ENCODE measurements at regions not wholly inside any gene's neighbourhood (a gene's known extent, or its start where the extent isn't known, plus 50 kb on each side); places are given as distances from the start of the nearest gene placed in this dataset.

- ATAC-seq (no peak), DNase-seq (ENCODE audit: extremely low read depth in 1 of 4, low spot score in 3 of 4) (no peak), FAIRE-seq (no peak)
- in situ Hi-C loops (cut with MboI) (no loop called here), intact Hi-C loops (cut with micrococcal nuclease) (no loop called here)
- Histone ChIP-seq H3K9me3 (replicated peaks; ENCODE audit: control insufficient read depth, insufficient read depth, low read depth, low read length) (no peaks in the 10 kb centered on the region), H3K4me1 (replicated peaks in 1 of 2; ENCODE audit: control insufficient read depth in 2 of 2, insufficient read depth in 2 of 2, low read length in 2 of 2) (no peaks in the 10 kb centered on the region), H3K4me2 (ENCODE audit: insufficient read depth, low read length) (no peak overlapping the region), H3K27ac (ENCODE audit: extremely low read depth, low read depth, low read length) (no peak overlapping the region), H4K20me1 (replicated peaks; ENCODE audit: control insufficient read depth, insufficient read depth, low read length) (no peaks in the 10 kb centered on the region), H3K9me1 (ENCODE audit: control insufficient read depth, insufficient read depth, low read length) (no peaks in the 10 kb centered on the region), H3K4me3 (no peak overlapping the region), H3K36me3 (ENCODE audit: control insufficient read depth, insufficient read depth, low read length) (no peaks in the 10 kb centered on the region), H3K27me3 (ENCODE audit: control insufficient read depth in 2 of 2, insufficient read depth in 2 of 2, low read length in 2 of 2) (no peaks in the 10 kb centered on the region), H3K9ac (ENCODE audit: insufficient read depth in 1 of 2, low read depth in 2 of 2, low read length in 2 of 2) (no peak overlapping the region), H2AFZ (ENCODE audit: low read depth, low read length) (no peak overlapping the region), H3K79me2 (ENCODE audit: control insufficient read depth, insufficient read depth, low read length) (no peaks in the 10 kb centered on the region)
- TF ChIP-seq CREM (IDR thresholded peaks at IDR 0.05; ENCODE audit: low read depth) (no peak), ZNF232 (CRISPR knock-in tag; IDR thresholded peaks at IDR 0.05) (no peak), RREB1 (CRISPR knock-in tag; IDR thresholded peaks at IDR 0.05) (no peak), ZNF436 (CRISPR knock-in tag; IDR thresholded peaks at IDR 0.05) (no peak), ZBTB33 (CRISPR knock-in tag; IDR thresholded peaks at IDR 0.05) (no peak), PTRF (tag; IDR thresholded peaks at IDR 0.05) (no peak), SAP30 (IDR thresholded peaks at IDR 0.05; ENCODE audit: borderline replicate concordance, insufficient read depth, low read depth, low read length, poor library complexity, severe bottlenecking) (no peak), PCBP1 (IDR thresholded peaks at IDR 0.05; ENCODE audit: low read depth, low read length, poor library complexity, severe bottlenecking) (no peak), DEAF1 (CRISPR knock-in tag; IDR thresholded peaks at IDR 0.05) (no peak), NUFIP1 (IDR thresholded peaks at IDR 0.05; ENCODE audit: partially characterized antibody) (no peak), MAZ (CRISPR knock-in tag; conservative IDR thresholded peaks at IDR 0.05 in 1 of 2, IDR thresholded peaks at IDR 0.05 in 1 of 2) (no peak)
- no TSS peak for BruUV-seq (replicated peaks)
- 2% methylated on average over 3 of the region's 3 CpGs for WGBS (ENCODE audit: insufficient coverage, low coverage, missing lambda C conversion rate)
- CTCF ChIA-PET (ENCODE audit: low intra/inter-chr PET ratio) = no interaction called here
- POLR2A ChIA-PET = interaction anchor here (0.5 to 0.7 kb wide), 2 partner anchors 14 to 189 kb away, joined by 3 to 4 read pairs; no protein-coding TSS in a partner anchor
These were observed 255.8 kb downstream of the TGFB2 start for GRCh38 chr1:218600968-218601367.
